Hepatocyte (in vitro differentiated cells): ENCODE measurements at regions not wholly inside any gene's neighbourhood (a gene's known extent, or its start where the extent isn't known, plus 50 kb on each side); places are given as distances from the start of the nearest gene placed in this dataset.

Experiments
- DNase-seq: peaks from one replicate; pipeline ENCODE4 v3.0.0-alpha.2; 2016; ENCODE audit warnings: low spot score
- H2AFZ ChIP-seq: fragments of 200-600 bp; sonication (generic); 2 replicates; pipeline ENCODE4 v1.6.0; 2016; ENCODE audit warnings: antibody characterized with exemption, mild to moderate bottlenecking
- H3K27ac ChIP-seq: fragments of 200-600 bp; sonication (generic); 2 replicates; pipeline ENCODE4 v1.5.1; 2016; ENCODE audit warnings: mild to moderate bottlenecking
- H3K27me3 ChIP-seq: fragments of 200-600 bp; sonication (generic); 2 replicates; pipeline ENCODE4 v1.6.1; 2016
- H3K36me3 ChIP-seq: fragments of 200-600 bp; sonication (generic); replicated peaks from 2 replicates; pipeline ENCODE4 v1.5.1; 2016; ENCODE audit warnings: low read depth; ENCODE audit not compliant: insufficient read depth
- H3K4me1 ChIP-seq: fragments of 200-600 bp; sonication (generic); 2 replicates; pipeline ENCODE4 v1.5.1; 2016; ENCODE audit warnings: mild to moderate bottlenecking, moderate library complexity; ENCODE audit not compliant: insufficient read depth
- H3K4me2 ChIP-seq: fragments of 200-600 bp; sonication (generic); 2 replicates; pipeline ENCODE4 v1.6.0; 2016
- H3K4me3 ChIP-seq: fragments of 200-600 bp; sonication (generic); 2 replicates; pipeline ENCODE4 v1.5.1; 2016; ENCODE audit warnings: mild to moderate bottlenecking
- H3K79me2 ChIP-seq: fragments of 200-600 bp; sonication (generic); 2 replicates; pipeline ENCODE4 v1.6.0; 2017; ENCODE audit warnings: mild to moderate bottlenecking
- H3K9me2 ChIP-seq: fragments of 200-600 bp; sonication (generic); replicated peaks from 2 replicates; pipeline ENCODE4 v1.6.0; 2017; ENCODE audit warnings: mild to moderate bottlenecking; ENCODE audit not compliant: insufficient read depth
- H3K9me3 ChIP-seq: fragments of 200-600 bp; sonication (generic); 2 replicates; pipeline ENCODE4 v1.5.1; 2016; ENCODE audit warnings: low read depth, mild to moderate bottlenecking
- H4K20me1 ChIP-seq: fragments of 200-600 bp; sonication (generic); 2 replicates; pipeline ENCODE4 v1.6.0; 2016; ENCODE audit warnings: mild to moderate bottlenecking; ENCODE audit not compliant: insufficient read depth, poor library complexity, severe bottlenecking
- EZH2 ChIP-seq: fragments of 200-600 bp; sonication (generic); IDR thresholded peaks from 2 replicates; pipeline ENCODE4 v1.6.1; 2016; ENCODE audit warnings: antibody characterized with exemption, mild to moderate bottlenecking, borderline replicate concordance
- EZH2phosphoT487 ChIP-seq: fragments of 200-600 bp; sonication (generic); IDR thresholded peaks from one replicate; pipeline ENCODE4 v1.6.1; 2018; ENCODE audit warnings: antibody characterized with exemption, mild to moderate bottlenecking, low read depth, moderate library complexity; ENCODE audit not compliant: unreplicated experiment, severe bottlenecking
- WGBS: methylation state at CpG from one replicate; pipeline ENCODE4 v1.1.6; 2016; ENCODE audit warnings: low lambda C conversion rate; ENCODE audit errors: missing lambda C conversion rate; 5-methylcytosine and 5-hydroxymethylcytosine counted together
- TF ChIP-seq, protein P1 (sequence below): fragments of 200-600 bp; sonication (generic); IDR thresholded peaks from 2 replicates; pipeline ENCODE4 v1.5.1; 2016; ENCODE audit warnings: antibody characterized with exemption, mild to moderate bottlenecking; ENCODE audit not compliant: poor library complexity

- TF ChIP-seq EZH2 (no peak), EZH2phosphoT487 (no peak)
- TF ChIP-seq, protein P1, sequence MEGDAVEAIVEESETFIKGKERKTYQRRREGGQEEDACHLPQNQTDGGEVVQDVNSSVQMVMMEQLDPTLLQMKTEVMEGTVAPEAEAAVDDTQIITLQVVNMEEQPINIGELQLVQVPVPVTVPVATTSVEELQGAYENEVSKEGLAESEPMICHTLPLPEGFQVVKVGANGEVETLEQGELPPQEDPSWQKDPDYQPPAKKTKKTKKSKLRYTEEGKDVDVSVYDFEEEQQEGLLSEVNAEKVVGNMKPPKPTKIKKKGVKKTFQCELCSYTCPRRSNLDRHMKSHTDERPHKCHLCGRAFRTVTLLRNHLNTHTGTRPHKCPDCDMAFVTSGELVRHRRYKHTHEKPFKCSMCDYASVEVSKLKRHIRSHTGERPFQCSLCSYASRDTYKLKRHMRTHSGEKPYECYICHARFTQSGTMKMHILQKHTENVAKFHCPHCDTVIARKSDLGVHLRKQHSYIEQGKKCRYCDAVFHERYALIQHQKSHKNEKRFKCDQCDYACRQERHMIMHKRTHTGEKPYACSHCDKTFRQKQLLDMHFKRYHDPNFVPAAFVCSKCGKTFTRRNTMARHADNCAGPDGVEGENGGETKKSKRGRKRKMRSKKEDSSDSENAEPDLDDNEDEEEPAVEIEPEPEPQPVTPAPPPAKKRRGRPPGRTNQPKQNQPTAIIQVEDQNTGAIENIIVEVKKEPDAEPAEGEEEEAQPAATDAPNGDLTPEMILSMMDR: no peak
- Histone ChIP-seq H3K4me2 (no peak overlapping the region), H3K4me1 (no peaks in the 10 kb centered on the region), H3K9me3 (no peaks in the 10 kb centered on the region), H3K79me2 (no peaks in the 10 kb centered on the region), H2AFZ (no peak overlapping the region), H3K9me2 (no peaks in the 10 kb centered on the region), H3K4me3 (no peak overlapping the region), H3K27ac (no peak overlapping the region), H4K20me1 (no peaks in the 10 kb centered on the region), H3K36me3 (no peaks in the 10 kb centered on the region), H3K27me3 (no peaks in the 10 kb centered on the region)
- DNase-seq: no peak
- 93% methylated on average over 3 of the region's 3 CpGs for WGBS
Observed at GRCh38 chr7:53835301-53835700, 706.9 kb upstream of the VSTM2A start.

DNA sequence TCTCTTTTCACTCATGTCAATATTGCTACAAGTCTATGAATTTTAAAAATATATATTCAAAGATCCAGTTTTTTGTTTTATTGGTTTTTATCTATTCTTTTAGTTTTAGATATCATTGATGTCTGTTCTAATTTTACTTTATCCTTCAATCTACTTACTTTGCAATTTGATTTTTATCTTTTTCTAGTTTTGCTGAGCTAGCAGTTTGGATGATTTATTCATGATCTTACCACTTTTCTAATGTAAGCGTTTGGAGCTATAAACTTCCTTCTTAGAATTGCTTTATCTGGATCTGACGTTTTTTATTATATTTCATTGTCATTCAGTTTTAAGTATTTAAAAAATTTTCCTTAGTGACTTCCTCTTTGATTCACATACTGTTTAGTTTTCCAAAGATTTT is 664.5 kb upstream of the VSTM2A start:
- no peak overlapping the region for H3K4me3 ChIP-seq
- no peak overlapping the region for H3K27ac ChIP-seq
- no peaks in the 10 kb centered on the region for H3K79me2 ChIP-seq
- H2AFZ ChIP-seq: no peak overlapping the region
- H3K9me2 ChIP-seq: no peaks in the 10 kb centered on the region
- WGBS: 27% methylated on average over 2 of the region's 2 CpGs
- no peak overlapping the region for H3K4me2 ChIP-seq
- no peaks in the 10 kb centered on the region for H3K27me3 ChIP-seq
- H3K9me3 ChIP-seq: no peaks in the 10 kb centered on the region
- no peaks in the 10 kb centered on the region for H3K4me1 ChIP-seq
- no peak for DNase-seq
- TF ChIP-seq EZH2 (no peak), EZH2phosphoT487 (no peak)
- TF ChIP-seq, protein P1: no peak
- no peaks in the 10 kb centered on the region for H4K20me1 ChIP-seq
- H3K36me3 ChIP-seq: no peaks in the 10 kb centered on the region

DNA sequence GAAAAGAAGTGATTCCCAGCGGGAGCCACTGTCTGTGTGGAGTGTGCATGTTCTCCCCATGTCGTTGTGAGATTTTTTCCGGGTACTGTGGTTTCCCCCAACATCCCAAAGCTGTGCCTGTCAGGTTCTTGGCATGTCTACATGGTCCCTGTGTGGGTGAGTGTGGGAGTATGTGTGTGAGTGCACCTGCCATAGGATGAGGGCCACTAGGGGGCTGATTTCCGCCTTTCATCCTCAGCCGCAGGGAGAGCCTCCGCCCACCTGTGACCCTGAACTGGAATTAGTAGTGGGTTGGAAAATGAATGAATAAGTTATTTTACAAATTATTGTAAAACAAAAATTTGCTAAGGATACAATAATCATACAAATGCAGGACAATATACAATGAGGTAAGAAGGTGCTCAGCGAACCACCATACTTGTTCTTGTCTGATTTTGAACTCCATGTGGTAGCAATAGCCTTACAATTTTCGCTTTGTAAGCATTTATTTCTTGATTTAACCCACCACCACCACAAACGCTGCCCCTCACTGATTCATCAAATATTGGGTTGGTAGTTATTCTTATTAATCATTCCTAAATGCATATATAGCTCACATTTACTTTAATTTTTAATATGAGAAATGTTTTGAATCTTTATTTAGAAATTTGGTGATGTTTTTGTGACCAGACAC is 641.2 kb upstream of the VSTM2A start:
- Histone ChIP-seq H3K27me3 (no peaks in the 10 kb centered on the region), H3K4me2 (no peak overlapping the region), H3K9me2 (no peaks in the 10 kb centered on the region), H4K20me1 (no peaks in the 10 kb centered on the region), H3K9me3 (no peaks in the 10 kb centered on the region), H3K79me2 (no peaks in the 10 kb centered on the region), H3K4me1 (no peaks in the 10 kb centered on the region), H2AFZ (no peak overlapping the region), H3K4me3 (no peak overlapping the region), H3K27ac (no peak overlapping the region), H3K36me3 (no peaks in the 10 kb centered on the region)
- 88% methylated on average over 9 of the region's 9 CpGs for WGBS
- TF ChIP-seq EZH2: no peak
- no peak for TF ChIP-seq EZH2phosphoT487
- TF ChIP-seq, protein P1: no peak
- DNase-seq: no peak

GRCh38 chr7:53904355-53904754 is 637.8 kb upstream of the VSTM2A start:
- TF ChIP-seq, protein P1: no peak
- no peak for TF ChIP-seq EZH2
- no peak for TF ChIP-seq EZH2phosphoT487
- H3K9me3 ChIP-seq: no peaks in the 10 kb centered on the region
- H3K4me3 ChIP-seq: no peak overlapping the region
- H3K27ac ChIP-seq: no peak overlapping the region
- no peak overlapping the region for H3K4me2 ChIP-seq
- H4K20me1 ChIP-seq: no peaks in the 10 kb centered on the region
- no peak for DNase-seq
- 51% methylated on average over 3 of the region's 3 CpGs for WGBS
- H3K36me3 ChIP-seq: no peaks in the 10 kb centered on the region
- H3K27me3 ChIP-seq: no peaks in the 10 kb centered on the region
- H3K9me2 ChIP-seq: no peaks in the 10 kb centered on the region
- H3K4me1 ChIP-seq: no peaks in the 10 kb centered on the region
- H2AFZ ChIP-seq: no peak overlapping the region
- no peaks in the 10 kb centered on the region for H3K79me2 ChIP-seq
